ENCODE measurements at regions not wholly inside any gene's neighbourhood (a gene's known extent, or its start where the extent isn't known, plus 50 kb on each side); places are given as distances from the start of the nearest gene placed in this dataset.

DNA sequence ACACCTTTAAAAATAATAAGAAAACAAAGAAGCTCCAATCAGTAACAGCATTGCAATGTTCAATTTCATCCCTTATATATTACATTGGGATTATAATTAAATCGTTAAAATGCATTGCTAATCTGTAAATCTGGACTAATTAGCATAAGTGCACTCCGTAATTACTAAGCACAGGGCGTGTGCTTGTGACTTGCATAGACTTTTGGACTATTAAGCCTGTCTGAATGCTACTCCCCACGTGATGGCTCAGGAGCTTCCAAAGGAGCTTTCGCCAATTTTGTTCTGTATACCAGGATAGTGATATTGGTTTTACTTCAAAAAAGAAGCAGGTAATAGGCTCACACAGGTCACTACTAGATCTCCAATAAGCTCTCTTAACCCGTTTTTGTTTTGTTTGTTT, 497.1 kb downstream of the SMARCA1 start:
- TF ChIP-seq, protein P1, sequence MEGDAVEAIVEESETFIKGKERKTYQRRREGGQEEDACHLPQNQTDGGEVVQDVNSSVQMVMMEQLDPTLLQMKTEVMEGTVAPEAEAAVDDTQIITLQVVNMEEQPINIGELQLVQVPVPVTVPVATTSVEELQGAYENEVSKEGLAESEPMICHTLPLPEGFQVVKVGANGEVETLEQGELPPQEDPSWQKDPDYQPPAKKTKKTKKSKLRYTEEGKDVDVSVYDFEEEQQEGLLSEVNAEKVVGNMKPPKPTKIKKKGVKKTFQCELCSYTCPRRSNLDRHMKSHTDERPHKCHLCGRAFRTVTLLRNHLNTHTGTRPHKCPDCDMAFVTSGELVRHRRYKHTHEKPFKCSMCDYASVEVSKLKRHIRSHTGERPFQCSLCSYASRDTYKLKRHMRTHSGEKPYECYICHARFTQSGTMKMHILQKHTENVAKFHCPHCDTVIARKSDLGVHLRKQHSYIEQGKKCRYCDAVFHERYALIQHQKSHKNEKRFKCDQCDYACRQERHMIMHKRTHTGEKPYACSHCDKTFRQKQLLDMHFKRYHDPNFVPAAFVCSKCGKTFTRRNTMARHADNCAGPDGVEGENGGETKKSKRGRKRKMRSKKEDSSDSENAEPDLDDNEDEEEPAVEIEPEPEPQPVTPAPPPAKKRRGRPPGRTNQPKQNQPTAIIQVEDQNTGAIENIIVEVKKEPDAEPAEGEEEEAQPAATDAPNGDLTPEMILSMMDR (conservative IDR thresholded peaks at IDR 0.05; ENCODE audit: low read length) = no peak
- no peak for DNase-seq (ENCODE audit: low read depth)
- H3K4me3 ChIP-seq (ENCODE audit: low read length) = no peak overlapping the region

DNA sequence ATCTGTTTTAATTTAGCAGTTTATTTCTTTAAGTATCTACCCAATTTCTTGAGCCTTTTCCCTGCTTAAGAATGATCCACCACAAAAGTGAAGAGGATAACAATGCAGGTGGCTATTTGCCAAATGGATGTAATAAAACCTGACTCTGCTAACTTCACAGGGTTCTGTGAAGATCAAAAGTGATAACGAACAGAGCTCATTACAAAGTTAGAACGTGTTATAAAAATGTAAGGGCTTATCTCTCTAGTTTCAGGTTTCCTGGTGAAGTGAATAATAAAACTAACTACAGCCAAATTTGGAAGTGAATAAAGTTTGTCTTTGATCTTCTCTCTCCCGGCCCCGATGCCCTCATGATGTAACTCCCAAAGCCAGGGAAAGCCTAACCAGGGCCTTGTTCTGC, 497.9 kb downstream of the SMARCA1 start:
- no peak for DNase-seq (ENCODE audit: low read depth)
- TF ChIP-seq, protein P1 (conservative IDR thresholded peaks at IDR 0.05; ENCODE audit: low read length) = no peak
- H3K4me3 ChIP-seq (ENCODE audit: low read length) = no peak overlapping the region

DNA sequence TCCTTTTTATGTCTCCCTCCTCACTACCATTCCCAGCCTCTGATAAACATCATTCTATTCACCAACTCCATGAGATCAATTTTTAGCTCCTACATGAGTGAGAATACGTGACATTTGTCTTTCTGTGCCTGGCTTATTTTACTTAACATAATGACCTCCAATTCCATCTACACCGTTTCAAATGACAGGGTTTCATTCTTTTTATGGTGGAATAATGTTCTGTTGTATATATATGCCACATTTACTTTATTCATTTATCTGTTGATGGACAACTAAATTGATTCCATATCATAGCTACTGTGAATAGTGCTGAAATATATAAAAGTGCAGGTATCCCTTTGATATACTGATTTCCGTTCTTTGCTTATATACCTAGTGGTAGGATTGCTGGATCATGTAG, 503.9 kb downstream of the SMARCA1 start:
- H3K4me3 ChIP-seq (ENCODE audit: low read length) = no peak overlapping the region
- TF ChIP-seq, protein P1 (conservative IDR thresholded peaks at IDR 0.05; ENCODE audit: low read length) = no peak
- DNase-seq (ENCODE audit: low read depth) = no peak

DNA sequence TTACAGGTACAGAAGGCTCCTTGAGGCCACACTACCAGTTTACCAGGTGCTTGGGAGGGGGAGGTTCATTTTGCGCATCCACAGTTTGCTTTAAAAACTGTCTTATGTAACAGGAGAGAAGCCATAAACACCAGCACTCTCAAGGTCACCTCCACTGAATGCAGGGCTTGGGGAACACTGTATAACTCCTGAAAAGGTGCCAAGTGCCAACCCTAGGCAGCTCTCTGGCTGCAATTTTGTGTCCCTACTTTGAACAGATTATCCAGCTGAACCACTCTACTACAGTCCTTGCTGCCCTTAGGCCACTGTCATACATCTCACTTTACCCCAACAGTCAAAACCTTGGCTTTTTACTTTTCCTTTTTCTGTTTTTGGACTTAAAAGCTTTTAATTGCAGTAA, 507.9 kb downstream of the SMARCA1 start:
- no peak for DNase-seq (ENCODE audit: low read depth)
- TF ChIP-seq, protein P1 (conservative IDR thresholded peaks at IDR 0.05; ENCODE audit: low read length) = no peak
- H3K4me3 ChIP-seq (ENCODE audit: low read length) = no peak overlapping the region

DNA sequence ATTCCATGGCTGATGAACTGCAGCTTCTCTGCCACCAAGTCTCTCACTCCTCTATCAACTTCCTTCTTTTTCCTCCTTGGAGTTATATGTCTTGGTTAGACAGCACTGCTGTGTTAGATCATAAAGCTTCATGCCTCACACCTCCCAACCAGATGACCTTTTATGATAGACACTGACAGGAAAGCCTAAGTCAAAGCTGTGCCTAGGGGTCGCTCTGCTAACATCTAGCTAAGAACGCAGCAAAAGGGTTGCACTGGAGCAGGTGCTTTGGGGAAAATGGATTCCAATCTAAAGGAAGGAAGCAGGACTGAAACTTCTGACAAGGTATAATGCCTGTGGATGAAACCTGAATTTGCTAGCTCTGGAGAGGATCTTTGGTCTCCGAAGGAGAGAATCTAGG, 509.7 kb downstream of the SMARCA1 start:
- DNase-seq (ENCODE audit: low read depth) = no peak
- no peak overlapping the region for H3K4me3 ChIP-seq (ENCODE audit: low read length)
- TF ChIP-seq, protein P1 (conservative IDR thresholded peaks at IDR 0.05; ENCODE audit: low read length) = no peak

DNA sequence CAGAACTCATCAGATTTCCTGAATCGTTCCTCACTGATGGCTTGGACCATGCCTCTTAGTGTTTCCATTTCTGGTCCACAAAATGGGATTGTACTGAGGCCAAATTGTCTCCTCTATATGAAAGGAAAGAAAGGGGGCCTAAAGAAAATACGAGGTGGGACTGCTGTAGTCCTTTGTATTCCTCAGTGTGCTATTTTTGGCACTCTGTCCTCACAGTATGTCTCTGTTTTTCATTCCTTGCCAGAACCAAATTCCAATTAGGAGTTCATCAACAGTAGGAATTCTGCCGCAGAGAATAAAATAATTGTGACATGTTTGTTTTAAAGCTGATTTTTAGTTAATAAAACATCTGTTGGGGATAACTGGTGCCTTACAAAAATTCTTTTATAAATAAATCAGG, 515.7 kb downstream of the SMARCA1 start:
- DNase-seq (ENCODE audit: low read depth) = no peak
- TF ChIP-seq, protein P1 (conservative IDR thresholded peaks at IDR 0.05; ENCODE audit: low read length) = no peak
- no peak overlapping the region for H3K4me3 ChIP-seq (ENCODE audit: low read length)

DNA sequence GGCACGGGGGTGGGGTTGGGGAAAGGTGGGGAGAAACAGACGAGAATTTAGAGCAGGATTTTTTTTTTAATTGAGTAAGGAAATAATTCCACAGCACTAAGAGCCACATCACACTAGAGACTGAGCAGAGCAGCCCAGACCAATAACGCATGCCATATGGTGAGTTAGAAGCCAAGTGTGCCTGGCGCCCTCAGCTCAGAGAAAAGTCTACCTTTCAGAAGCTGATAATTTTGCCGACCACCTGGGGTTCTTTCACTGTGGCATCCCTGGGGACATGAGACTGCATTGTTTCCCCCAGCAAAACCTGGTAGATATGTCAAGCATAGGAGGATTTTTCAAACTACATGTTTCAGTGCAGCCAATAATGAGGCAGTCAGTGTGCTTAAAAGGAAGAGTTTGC, 516.8 kb downstream of the SMARCA1 start:
- H3K4me3 ChIP-seq (ENCODE audit: low read length) = no peak overlapping the region
- DNase-seq (ENCODE audit: low read depth) = no peak

More for the DNA sequence above, 516.8 kb downstream of the SMARCA1 start:
- TF ChIP-seq, protein P1 (conservative IDR thresholded peaks at IDR 0.05; ENCODE audit: low read length) = no peak

All from AG10803 (cell line).